GM12878 (cell line): ENCODE measurements at regions not wholly inside any gene's neighbourhood (a gene's known extent, or its start where the extent isn't known, plus 50 kb on each side); places are given as distances from the start of the nearest gene placed in this dataset.

ENCODE experiments used
- ATAC-seq: fragments of 200-7000 bp; cut with Tn5 transposase; 3 replicates; pipeline ENCODE4 v1.9.1; 2020; ENCODE audit warnings: mild to moderate bottlenecking, moderate library complexity
- BruUV-seq: library from RNA; stranded (reverse); fragments of 400-500 nt; replicated peaks from 2 replicates; lab custom pipeline; 2021; lab: Mats Ljungman, UMichigan
- CTCF ChIA-PET: fragments of 300-600 bp; sonication (Branson Sonifier 250); formaldehyde crosslinking; extraction: SDS; loops from one replicate; lab custom pipeline; 2021; ENCODE audit warnings: inconsistent platforms; lab: Yijun Ruan, JAX
- POLR2A ChIA-PET: fragments of 350-600 bp; formaldehyde crosslinking; extraction: SDS; loops from one replicate; lab custom pipeline; 2021; ENCODE audit warnings: inconsistent platforms; lab: Charles Lee
- RAD21 ChIA-PET: fragments of 300-600 bp; sonication (Branson Sonifier 250); formaldehyde crosslinking; loops from one replicate; lab custom pipeline; 2023; ENCODE audit warnings: antibody characterized with exemption; ENCODE audit not compliant: unreplicated experiment; lab: Charles Lee
- SMC1A ChIA-PET: fragments of 300-600 bp; sonication (Branson Sonifier 250); formaldehyde crosslinking; loops from one replicate; lab custom pipeline; 2023; ENCODE audit not compliant: unreplicated experiment, uncharacterized antibody; lab: Charles Lee
- DNase-seq: peaks from one replicate; pipeline ENCODE4 v3.0.0-alpha.2; 2011; ENCODE audit warnings: low read depth, low spot score
- FAIRE-seq: peaks from 3 replicates; lab custom pipeline; 2011; peaks lifted over from hg19 to GRCh38; lab: Jason Lieb, UNC
- H2AFZ ChIP-seq: 2 replicates; pipeline ENCODE4 v1.6.0; 2011; ENCODE audit warnings: low read depth, low read length, control low read depth; ENCODE audit not compliant: control insufficient read depth
- H3K27ac ChIP-seq: 2 replicates; pipeline ENCODE4 v1.5.1; 2011; ENCODE audit warnings: control low read depth; ENCODE audit not compliant: control insufficient read depth, insufficient read depth
- H3K27me3 ChIP-seq, 2 experiments: replicated peaks in 1 of 2; 2 replicates each; pipeline versions ENCODE4 v1.6.0 to v1.6.1; 2011; ENCODE audit warnings: low read length in 1 of 2; ENCODE audit not compliant: control insufficient read depth in 2 of 2, insufficient read depth in 2 of 2
- H3K36me3 ChIP-seq, 2 experiments: 2 replicates each; pipeline ENCODE4 v1.5.1; 2011; ENCODE audit warnings: low read length in 1 of 2; ENCODE audit not compliant: control insufficient read depth in 2 of 2, insufficient read depth in 2 of 2
- H3K4me1 ChIP-seq: 2 replicates; pipeline ENCODE4 v1.6.1; 2011; ENCODE audit warnings: mild to moderate bottlenecking, low read length, moderate library complexity, mixed read lengths; ENCODE audit not compliant: control insufficient read depth, insufficient read depth
- H3K4me2 ChIP-seq: 2 replicates; pipeline ENCODE4 v1.6.0; 2011; ENCODE audit warnings: control low read depth; ENCODE audit not compliant: control insufficient read depth, insufficient read depth
- H3K4me3 ChIP-seq: fragments of 200-600 bp; sonication (generic); 2 replicates; pipeline ENCODE4 v1.5.1; 2016
- H3K79me2 ChIP-seq: 2 replicates; pipeline ENCODE4 v1.6.0; 2011; ENCODE audit warnings: low read length; ENCODE audit not compliant: control insufficient read depth, insufficient read depth
- H3K9ac ChIP-seq: 2 replicates; pipeline ENCODE4 v1.8.0; 2011; ENCODE audit warnings: low read length, control low read depth, mixed read lengths; ENCODE audit not compliant: control insufficient read depth, insufficient read depth
- H3K9me3 ChIP-seq: replicated peaks from 3 replicates; pipeline ENCODE4 v1.5.1; 2011; ENCODE audit warnings: mild to moderate bottlenecking, low read length; ENCODE audit not compliant: control insufficient read depth, insufficient read depth
- H4K20me1 ChIP-seq: 2 replicates; pipeline ENCODE4 v1.6.0; 2011; ENCODE audit not compliant: control insufficient read depth, insufficient read depth
- ATF3 ChIP-seq: IDR thresholded peaks from 2 replicates; pipeline ENCODE4 v1.6.1; 2011; ENCODE audit warnings: low read depth, mild to moderate bottlenecking, low read length, moderate library complexity, borderline replicate concordance; ENCODE audit errors: extremely low read depth
- BCL11A ChIP-seq: IDR thresholded peaks from 2 replicates; pipeline ENCODE4 v1.6.1; 2011; ENCODE audit warnings: low read depth, low read length
- BCL3 ChIP-seq: IDR thresholded peaks from 2 replicates; pipeline ENCODE4 v1.6.1; 2011; ENCODE audit warnings: borderline replicate concordance, low read depth, mild to moderate bottlenecking, moderate library complexity, low read length; ENCODE audit not compliant: insufficient read depth, poor library complexity, severe bottlenecking
- CBX5 ChIP-seq: sonication (generic); IDR thresholded peaks from 2 replicates; pipeline ENCODE4 v1.6.1; 2016; ENCODE audit warnings: low read depth, moderate library complexity, mild to moderate bottlenecking, inconsistent platforms
- EP300 ChIP-seq, 2 experiments: fragments of 150-350 bp in 1 of 2; IDR thresholded peaks; 2 replicates each; pipeline ENCODE4 v1.6.1; 2011 to 2012; ENCODE audit warnings: low read depth in 2 of 2, low read length in 2 of 2, borderline replicate concordance in 1 of 2, improper control_type of control experiment in 1 of 2, inconsistent platforms in 1 of 2; ENCODE audit not compliant: control insufficient read depth in 1 of 2
- ETV6 ChIP-seq, 2 experiments: fragments of 450-650 bp in 1 of 2; IDR thresholded peaks in 1 of 2; conservative IDR thresholded peaks in 1 of 2; 2 replicates each; pipeline ENCODE4 v1.6.1; 2014; ENCODE audit warnings: antibody characterized with exemption in 1 of 2, borderline replicate concordance in 1 of 2, low read depth in 1 of 2, mild to moderate bottlenecking in 1 of 2, moderate library complexity in 1 of 2
- GATAD2B ChIP-seq: fragments of 450-650 bp; conservative IDR thresholded peaks from 2 replicates; pipeline ENCODE4 v1.6.1; 2017; ENCODE audit warnings: low read depth, mild to moderate bottlenecking, moderate library complexity
- JUND ChIP-seq: IDR thresholded peaks from 2 replicates; pipeline ENCODE4 v1.6.1; 2012; ENCODE audit warnings: low read depth, mild to moderate bottlenecking, low read length, improper control_type of control experiment, moderate library complexity
- NBN ChIP-seq: fragments of 450-650 bp; IDR thresholded peaks from 2 replicates; pipeline ENCODE4 v1.6.1; 2016
- NFXL1 ChIP-seq: fragments of 450-650 bp; IDR thresholded peaks from 2 replicates; pipeline ENCODE4 v1.6.1; 2017; ENCODE audit warnings: antibody characterized with exemption, mild to moderate bottlenecking, borderline replicate concordance
- NFYB ChIP-seq: IDR thresholded peaks from 2 replicates; pipeline ENCODE4 v1.6.1; 2011; ENCODE audit warnings: low read depth, mild to moderate bottlenecking, low read length, improper control_type of control experiment, moderate library complexity; ENCODE audit not compliant: insufficient read depth
- POLR2AphosphoS2 ChIP-seq: IDR thresholded peaks from 2 replicates; pipeline ENCODE4 v1.6.1; 2011; ENCODE audit warnings: low read depth, mild to moderate bottlenecking, low read length, improper control_type of control experiment, moderate library complexity
- POU2F2 ChIP-seq: IDR thresholded peaks from 3 replicates; pipeline ENCODE4 v1.6.1; 2011; ENCODE audit warnings: low read depth, mild to moderate bottlenecking, low read length, borderline replicate concordance
- PRDM15 ChIP-seq: fragments of 450-650 bp; formaldehyde crosslinking; IDR thresholded peaks from 2 replicates; pipeline ENCODE4 v1.4.0; 2020; ENCODE audit warnings: mild to moderate bottlenecking, moderate library complexity
- RCOR1 ChIP-seq: conservative IDR thresholded peaks from 2 replicates; pipeline ENCODE4 v1.6.1; 2012; ENCODE audit warnings: low read depth, low read length, improper control_type of control experiment
- SIN3A ChIP-seq: IDR thresholded peaks from 2 replicates; pipeline ENCODE4 v1.6.1; 2012; ENCODE audit warnings: low read depth, low read length, improper control_type of control experiment
- SIX5 ChIP-seq: IDR thresholded peaks from 2 replicates; pipeline ENCODE4 v1.6.1; 2011; ENCODE audit warnings: mild to moderate bottlenecking, low read depth, low read length, moderate library complexity; ENCODE audit not compliant: severe bottlenecking
- SMC3 ChIP-seq: IDR thresholded peaks from 2 replicates; pipeline ENCODE4 v1.6.1; 2011; ENCODE audit warnings: low read length, improper control_type of control experiment, borderline replicate concordance
- SUZ12 ChIP-seq: fragments of 200-600 bp; sonication (generic); IDR thresholded peaks from one replicate; pipeline ENCODE4 v1.6.1; 2018; ENCODE audit warnings: antibody characterized with exemption, mild to moderate bottlenecking; ENCODE audit not compliant: unreplicated experiment
- WGBS: methylation state at CpG from one replicate; pipeline ENCODE4 v1.1.6; 2016; ENCODE audit warnings: low lambda C conversion rate; ENCODE audit not compliant: insufficient replicate concordance, insufficient coverage; ENCODE audit errors: missing lambda C conversion rate; 5-methylcytosine and 5-hydroxymethylcytosine counted together
- in situ Hi-C: fragments of 300-500 bp; cut with MboI; formaldehyde crosslinking; loops from 9 replicates; pipeline ENCODE4 v1.14.3; 2018; ENCODE audit warnings: mixed read lengths
- intact Hi-C: fragments of 100-400 bp; cut with micrococcal nuclease; formaldehyde crosslinking; loops from one replicate; pipeline ENCODE4 v1.14.2; 2022; ENCODE audit not compliant: unreplicated experiment

- no peak for TF ChIP-seq PRDM15
- TF ChIP-seq NBN: no peak
- no peak for TF ChIP-seq SUZ12
- TF ChIP-seq RCOR1: no peak
- TF ChIP-seq SIX5: no peak
- TF ChIP-seq SMC3: no peak
- TF ChIP-seq, all 136 proteins: peak for 0
Observed at GRCh38 chr1:239212811-239213220, 173.6 kb upstream of the CHRM3 start (continued).

GRCh38 chr1:239209591-239209990 lies 176.8 kb upstream of the CHRM3 start:
- no peak for FAIRE-seq
- Histone ChIP-seq H3K27me3 (no peaks in the 10 kb centered on the region), H4K20me1 (no peaks in the 10 kb centered on the region), H3K27ac (no peak overlapping the region), H3K79me2 (no peaks in the 10 kb centered on the region), H3K9me3 (no peaks in the 10 kb centered on the region), H3K36me3 (no peaks in the 10 kb centered on the region), H3K9ac (no peak overlapping the region), H3K4me2 (no peak overlapping the region), H3K4me3 (no peak overlapping the region), H3K4me1 (no peaks in the 10 kb centered on the region), H2AFZ (no peak overlapping the region)
- CTCF ChIA-PET: no interaction called here
- BruUV-seq: no TSS peak
- POLR2A ChIA-PET: no interaction called here
- no peak for DNase-seq
- SMC1A ChIA-PET: no interaction called here
- in situ Hi-C loops (no loop called here), intact Hi-C loops (no loop called here)
- RAD21 ChIA-PET: no interaction called here
- 0% methylated on average over 1 of the region's 1 CpG for WGBS
- ATAC-seq: no peak
- TF ChIP-seq NFXL1 (no peak), BCL3 (no peak), JUND (no peak), NFYB (no peak), SIN3A (no peak), EP300 (IDR thresholded peaks at IDR 0.05; ENCODE audit: borderline replicate concordance in 1 of 2, control insufficient read depth in 1 of 2, low read depth in 2 of 2, low read length in 2 of 2) (no peak), BCL11A (no peak), GATAD2B (no peak), ATF3 (no peak), ETV6 (conservative IDR thresholded peaks at IDR 0.05 in 1 of 2, IDR thresholded peaks at IDR 0.05 in 1 of 2; ENCODE audit: borderline replicate concordance in 1 of 2, low read depth in 1 of 2) (no peak), SUZ12 (no peak), POLR2AphosphoS2 (no peak), CBX5 (no peak), POU2F2 (no peak)
